ENCODE measurements at regions not wholly inside any gene's neighbourhood (a gene's known extent, or its start where the extent isn't known, plus 50 kb on each side); places are given as distances from the start of the nearest gene placed in this dataset.

GRCh38 chr5:2410451-2410850, 341.0 kb downstream of the IRX2 start:
- Mint-ChIP-seq H3K36me3 (ENCODE audit: low read depth) (no peaks in the 10 kb centered on the region), H3K27me3 (ENCODE audit: low read depth) (no peaks in the 10 kb centered on the region), H3K27ac (no peak overlapping the region), H3K9me3 (no peaks in the 10 kb centered on the region), H3K4me1 (ENCODE audit: low read depth) (no peaks in the 10 kb centered on the region), H3K4me3 (ENCODE audit: low read depth) (no peak overlapping the region)
- intact Hi-C loops (cut with micrococcal nuclease): no loop called here
- DNase-seq (ENCODE audit: low spot score): no peak

GRCh38 chr5:2403296-2403695, 348.2 kb downstream of the IRX2 start:
- H3K36me3 Mint-ChIP-seq (ENCODE audit: low read depth): no peaks in the 10 kb centered on the region
- no peaks in the 10 kb centered on the region for H3K4me1 Mint-ChIP-seq (ENCODE audit: low read depth)
- no peak for DNase-seq (ENCODE audit: low spot score)
- intact Hi-C loops (cut with micrococcal nuclease): no loop called here
- no peak overlapping the region for H3K27ac Mint-ChIP-seq
- H3K4me3 Mint-ChIP-seq (ENCODE audit: low read depth): no peak overlapping the region
- H3K9me3 Mint-ChIP-seq: no peaks in the 10 kb centered on the region
- no peaks in the 10 kb centered on the region for H3K27me3 Mint-ChIP-seq (ENCODE audit: low read depth)

- Mint-ChIP-seq H3K9me3 (no peaks in the 10 kb centered on the region), H3K4me1 (ENCODE audit: low read depth) (no peaks in the 10 kb centered on the region), H3K27ac (no peak overlapping the region), H3K36me3 (ENCODE audit: low read depth) (no peaks in the 10 kb centered on the region), H3K27me3 (ENCODE audit: low read depth) (no peaks in the 10 kb centered on the region), H3K4me3 (ENCODE audit: low read depth) (no peak overlapping the region)
- no peak for DNase-seq (ENCODE audit: low spot score)
- intact Hi-C loops (cut with micrococcal nuclease): no loop called here
These were observed 351.7 kb downstream of the IRX2 start for GRCh38 chr5:2399804-2400203.

- H3K27ac Mint-ChIP-seq: no peak overlapping the region
- DNase-seq (ENCODE audit: low spot score): no peak
- intact Hi-C loops (cut with micrococcal nuclease): no loop called here
- H3K9me3 Mint-ChIP-seq: no peaks in the 10 kb centered on the region
- no peak overlapping the region for H3K4me3 Mint-ChIP-seq (ENCODE audit: low read depth)
- no peaks in the 10 kb centered on the region for H3K4me1 Mint-ChIP-seq (ENCODE audit: low read depth)
- H3K36me3 Mint-ChIP-seq (ENCODE audit: low read depth): no peaks in the 10 kb centered on the region
- H3K27me3 Mint-ChIP-seq (ENCODE audit: low read depth): no peaks in the 10 kb centered on the region
These were observed 352.4 kb downstream of the IRX2 start for GRCh38 chr5:2399096-2399495.

- no peaks in the 10 kb centered on the region for H3K9me3 Mint-ChIP-seq
- no peaks in the 10 kb centered on the region for H3K36me3 Mint-ChIP-seq (ENCODE audit: low read depth)
- DNase-seq (ENCODE audit: low spot score): no peak
- no peaks in the 10 kb centered on the region for H3K4me1 Mint-ChIP-seq (ENCODE audit: low read depth)
- intact Hi-C loops (cut with micrococcal nuclease): no loop called here
- no peaks in the 10 kb centered on the region for H3K27me3 Mint-ChIP-seq (ENCODE audit: low read depth)
- H3K4me3 Mint-ChIP-seq (ENCODE audit: low read depth): no peak overlapping the region
- no peak overlapping the region for H3K27ac Mint-ChIP-seq
These were observed 357.9 kb downstream of the IRX2 start for GRCh38 chr5:2393556-2393955.

GRCh38 chr5:2391566-2391965, 359.9 kb downstream of the IRX2 start:
- DNase-seq (ENCODE audit: low spot score): no peak
- no peaks in the 10 kb centered on the region for H3K4me1 Mint-ChIP-seq (ENCODE audit: low read depth)
- intact Hi-C loops (cut with micrococcal nuclease): no loop called here
- no peak overlapping the region for H3K27ac Mint-ChIP-seq
- no peak overlapping the region for H3K4me3 Mint-ChIP-seq (ENCODE audit: low read depth)
- no peaks in the 10 kb centered on the region for H3K27me3 Mint-ChIP-seq (ENCODE audit: low read depth)
- H3K9me3 Mint-ChIP-seq: no peaks in the 10 kb centered on the region
- H3K36me3 Mint-ChIP-seq (ENCODE audit: low read depth): no peaks in the 10 kb centered on the region

GRCh38 chr5:2391021-2391420, 360.5 kb downstream of the IRX2 start:
- no peak overlapping the region for H3K4me3 Mint-ChIP-seq (ENCODE audit: low read depth)
- H3K36me3 Mint-ChIP-seq (ENCODE audit: low read depth): no peaks in the 10 kb centered on the region
- H3K4me1 Mint-ChIP-seq (ENCODE audit: low read depth): no peaks in the 10 kb centered on the region
- no peaks in the 10 kb centered on the region for H3K9me3 Mint-ChIP-seq
- no peak for DNase-seq (ENCODE audit: low spot score)
- no peaks in the 10 kb centered on the region for H3K27me3 Mint-ChIP-seq (ENCODE audit: low read depth)
- no peak overlapping the region for H3K27ac Mint-ChIP-seq
- intact Hi-C loops (cut with micrococcal nuclease): no loop called here

GRCh38 chr5:2388571-2388970, 362.9 kb downstream of the IRX2 start:
- Mint-ChIP-seq H3K27ac (no peak overlapping the region), H3K4me3 (ENCODE audit: low read depth) (no peak overlapping the region), H3K27me3 (ENCODE audit: low read depth) (no peaks in the 10 kb centered on the region), H3K4me1 (ENCODE audit: low read depth) (no peaks in the 10 kb centered on the region), H3K36me3 (ENCODE audit: low read depth) (no peaks in the 10 kb centered on the region), H3K9me3 (no peaks in the 10 kb centered on the region)
- no peak for DNase-seq (ENCODE audit: low spot score)
- intact Hi-C loops (cut with micrococcal nuclease): no loop called here

- Mint-ChIP-seq H3K9me3 (no peaks in the 10 kb centered on the region), H3K4me3 (ENCODE audit: low read depth) (no peak overlapping the region), H3K36me3 (ENCODE audit: low read depth) (no peaks in the 10 kb centered on the region), H3K4me1 (ENCODE audit: low read depth) (no peaks in the 10 kb centered on the region), H3K27ac (no peak overlapping the region), H3K27me3 (ENCODE audit: low read depth) (no peaks in the 10 kb centered on the region)
- intact Hi-C loops (cut with micrococcal nuclease): no loop called here
- no peak for DNase-seq (ENCODE audit: low spot score)
These were observed 363.7 kb downstream of the IRX2 start for GRCh38 chr5:2387634-2388325.

- H3K36me3 Mint-ChIP-seq (ENCODE audit: low read depth): no peaks in the 10 kb centered on the region
- no peaks in the 10 kb centered on the region for H3K9me3 Mint-ChIP-seq
- no peak overlapping the region for H3K4me3 Mint-ChIP-seq (ENCODE audit: low read depth)
- no peak for DNase-seq (ENCODE audit: low spot score)
- H3K27me3 Mint-ChIP-seq (ENCODE audit: low read depth): no peaks in the 10 kb centered on the region
- no peaks in the 10 kb centered on the region for H3K4me1 Mint-ChIP-seq (ENCODE audit: low read depth)
- H3K27ac Mint-ChIP-seq: no peak overlapping the region
- intact Hi-C loops (cut with micrococcal nuclease): no loop called here
These were observed 364.2 kb downstream of the IRX2 start for GRCh38 chr5:2387250-2387633.

GRCh38 chr5:2385818-2386217, 365.7 kb downstream of the IRX2 start:
- no peak overlapping the region for H3K4me3 Mint-ChIP-seq (ENCODE audit: low read depth)
- H3K9me3 Mint-ChIP-seq: no peaks in the 10 kb centered on the region
- no peak for DNase-seq (ENCODE audit: low spot score)
- no peaks in the 10 kb centered on the region for H3K27me3 Mint-ChIP-seq (ENCODE audit: low read depth)
- no peaks in the 10 kb centered on the region for H3K36me3 Mint-ChIP-seq (ENCODE audit: low read depth)
- intact Hi-C loops (cut with micrococcal nuclease): no loop called here
- no peak overlapping the region for H3K27ac Mint-ChIP-seq
- no peaks in the 10 kb centered on the region for H3K4me1 Mint-ChIP-seq (ENCODE audit: low read depth)

- Mint-ChIP-seq H3K36me3 (ENCODE audit: low read depth) (no peaks in the 10 kb centered on the region), H3K4me3 (ENCODE audit: low read depth) (no peak overlapping the region), H3K9me3 (no peaks in the 10 kb centered on the region), H3K4me1 (ENCODE audit: low read depth) (no peaks in the 10 kb centered on the region), H3K27ac (no peak overlapping the region), H3K27me3 (ENCODE audit: low read depth) (no peaks in the 10 kb centered on the region)
- no peak for DNase-seq (ENCODE audit: low spot score)
- intact Hi-C loops (cut with micrococcal nuclease): no loop called here
These were observed 367.8 kb downstream of the IRX2 start for GRCh38 chr5:2383698-2384065.

GRCh38 chr5:2382776-2383697, 368.4 kb downstream of the IRX2 start:
- H3K27ac Mint-ChIP-seq: no peak overlapping the region

More at GRCh38 chr5:2382776-2383697, 368.4 kb downstream of the IRX2 start:
- H3K36me3 Mint-ChIP-seq (ENCODE audit: low read depth): no peaks in the 10 kb centered on the region
- no peak for DNase-seq (ENCODE audit: low spot score)
- no peaks in the 10 kb centered on the region for H3K9me3 Mint-ChIP-seq
- intact Hi-C loops (cut with micrococcal nuclease): no loop called here
- H3K27me3 Mint-ChIP-seq (ENCODE audit: low read depth): no peaks in the 10 kb centered on the region
- H3K4me1 Mint-ChIP-seq (ENCODE audit: low read depth): no peaks in the 10 kb centered on the region
- no peak overlapping the region for H3K4me3 Mint-ChIP-seq (ENCODE audit: low read depth)

Data from activated T-helper 2 cell treated with anti-CD3 and anti-CD28 coated beads, Interferon-gamma antibody, Interleukin-2, Interleukin-4, amounts not matched to agents 10 μg/mL and 5 μg/mL and 100 μg/mL, durations not matched to agents 14 hours and 24 hours and 36 hours (primary cell).